GM23248 (cell line): ENCODE measurements at regions not wholly inside any gene's neighbourhood (a gene's known extent, or its start where the extent isn't known, plus 50 kb on each side); places are given as distances from the start of the nearest gene placed in this dataset.

ENCODE experiments used
- EZH2 ChIP-seq: fragments of 200-600 bp; sonication (generic); IDR thresholded peaks from 2 replicates; pipeline ENCODE4 v1.6.1; 2018; ENCODE audit warnings: antibody characterized with exemption, mild to moderate bottlenecking; ENCODE audit not compliant: insufficient read depth, poor library complexity, severe bottlenecking
- EZH2phosphoT487 ChIP-seq: fragments of 200-600 bp; sonication (generic); IDR thresholded peaks from 2 replicates; pipeline ENCODE4 v1.6.1; 2018; ENCODE audit warnings: antibody characterized with exemption, moderate library complexity, mild to moderate bottlenecking, low read depth; ENCODE audit not compliant: insufficient read depth

DNA sequence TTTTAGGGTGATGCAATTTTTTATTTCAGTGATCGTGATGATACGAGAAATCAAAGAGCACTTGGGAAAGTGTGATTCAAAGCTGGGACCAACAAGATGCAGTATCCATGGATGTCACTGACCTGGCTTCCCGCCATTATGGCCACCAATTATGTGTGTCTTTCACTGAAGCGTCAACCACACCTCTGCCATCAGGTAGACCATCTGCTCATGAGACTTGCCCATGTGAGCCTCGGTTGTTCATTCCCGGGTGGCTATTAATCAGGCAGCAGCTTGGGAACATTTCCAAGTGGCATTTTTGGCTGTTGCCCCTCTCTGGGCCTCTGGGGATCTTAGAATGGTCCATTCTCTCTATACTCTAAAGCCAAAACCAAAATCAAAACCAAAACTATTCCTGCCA, 436.0 kb upstream of the ADAMTSL1 start:
- TF ChIP-seq EZH2phosphoT487, result no peak
- TF ChIP-seq EZH2, result no peak
